ENCODE measurements at regions not wholly inside any gene's neighbourhood (a gene's known extent, or its start where the extent isn't known, plus 50 kb on each side); places are given as distances from the start of the nearest gene placed in this dataset.

DNA sequence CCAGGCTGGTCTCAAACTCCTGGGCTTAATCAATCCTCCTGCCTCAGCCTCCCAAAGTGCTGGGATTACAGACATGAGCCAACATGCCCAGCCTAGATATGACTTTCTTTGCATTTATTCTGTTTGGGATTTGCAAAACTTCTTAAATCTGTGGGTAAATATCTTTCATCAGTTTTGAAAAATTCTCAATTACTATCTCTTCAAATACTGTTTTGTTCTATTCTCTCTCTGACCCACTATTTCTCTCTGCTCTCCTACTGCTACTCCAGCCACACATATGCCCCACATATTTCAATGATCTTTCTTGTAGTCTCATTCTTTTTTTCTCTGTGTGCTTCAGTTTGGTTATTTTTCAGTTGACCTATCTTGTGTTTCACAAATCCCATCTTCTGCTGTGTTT, 205.1 kb downstream of the CHIC2 start:
- DNase-seq (ENCODE audit: low read depth in 1 of 2, low spot score in 1 of 2): no peak
- TF ChIP-seq POLR2AphosphoS5 (IDR thresholded peaks at IDR 0.05; ENCODE audit: low read depth) (no peak), SPI1 (IDR thresholded peaks at IDR 0.05; ENCODE audit: borderline replicate concordance, low read depth) (no peak), GABPA (IDR thresholded peaks at IDR 0.05; ENCODE audit: low read depth) (no peak)
- TF ChIP-seq, protein P1, sequence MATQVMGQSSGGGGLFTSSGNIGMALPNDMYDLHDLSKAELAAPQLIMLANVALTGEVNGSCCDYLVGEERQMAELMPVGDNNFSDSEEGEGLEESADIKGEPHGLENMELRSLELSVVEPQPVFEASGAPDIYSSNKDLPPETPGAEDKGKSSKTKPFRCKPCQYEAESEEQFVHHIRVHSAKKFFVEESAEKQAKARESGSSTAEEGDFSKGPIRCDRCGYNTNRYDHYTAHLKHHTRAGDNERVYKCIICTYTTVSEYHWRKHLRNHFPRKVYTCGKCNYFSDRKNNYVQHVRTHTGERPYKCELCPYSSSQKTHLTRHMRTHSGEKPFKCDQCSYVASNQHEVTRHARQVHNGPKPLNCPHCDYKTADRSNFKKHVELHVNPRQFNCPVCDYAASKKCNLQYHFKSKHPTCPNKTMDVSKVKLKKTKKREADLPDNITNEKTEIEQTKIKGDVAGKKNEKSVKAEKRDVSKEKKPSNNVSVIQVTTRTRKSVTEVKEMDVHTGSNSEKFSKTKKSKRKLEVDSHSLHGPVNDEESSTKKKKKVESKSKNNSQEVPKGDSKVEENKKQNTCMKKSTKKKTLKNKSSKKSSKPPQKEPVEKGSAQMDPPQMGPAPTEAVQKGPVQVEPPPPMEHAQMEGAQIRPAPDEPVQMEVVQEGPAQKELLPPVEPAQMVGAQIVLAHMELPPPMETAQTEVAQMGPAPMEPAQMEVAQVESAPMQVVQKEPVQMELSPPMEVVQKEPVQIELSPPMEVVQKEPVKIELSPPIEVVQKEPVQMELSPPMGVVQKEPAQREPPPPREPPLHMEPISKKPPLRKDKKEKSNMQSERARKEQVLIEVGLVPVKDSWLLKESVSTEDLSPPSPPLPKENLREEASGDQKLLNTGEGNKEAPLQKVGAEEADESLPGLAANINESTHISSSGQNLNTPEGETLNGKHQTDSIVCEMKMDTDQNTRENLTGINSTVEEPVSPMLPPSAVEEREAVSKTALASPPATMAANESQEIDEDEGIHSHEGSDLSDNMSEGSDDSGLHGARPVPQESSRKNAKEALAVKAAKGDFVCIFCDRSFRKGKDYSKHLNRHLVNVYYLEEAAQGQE (IDR thresholded peaks at IDR 0.05; ENCODE audit: insufficient replicate concordance, low read depth): no peak
- TF ChIP-seq, protein P2, sequence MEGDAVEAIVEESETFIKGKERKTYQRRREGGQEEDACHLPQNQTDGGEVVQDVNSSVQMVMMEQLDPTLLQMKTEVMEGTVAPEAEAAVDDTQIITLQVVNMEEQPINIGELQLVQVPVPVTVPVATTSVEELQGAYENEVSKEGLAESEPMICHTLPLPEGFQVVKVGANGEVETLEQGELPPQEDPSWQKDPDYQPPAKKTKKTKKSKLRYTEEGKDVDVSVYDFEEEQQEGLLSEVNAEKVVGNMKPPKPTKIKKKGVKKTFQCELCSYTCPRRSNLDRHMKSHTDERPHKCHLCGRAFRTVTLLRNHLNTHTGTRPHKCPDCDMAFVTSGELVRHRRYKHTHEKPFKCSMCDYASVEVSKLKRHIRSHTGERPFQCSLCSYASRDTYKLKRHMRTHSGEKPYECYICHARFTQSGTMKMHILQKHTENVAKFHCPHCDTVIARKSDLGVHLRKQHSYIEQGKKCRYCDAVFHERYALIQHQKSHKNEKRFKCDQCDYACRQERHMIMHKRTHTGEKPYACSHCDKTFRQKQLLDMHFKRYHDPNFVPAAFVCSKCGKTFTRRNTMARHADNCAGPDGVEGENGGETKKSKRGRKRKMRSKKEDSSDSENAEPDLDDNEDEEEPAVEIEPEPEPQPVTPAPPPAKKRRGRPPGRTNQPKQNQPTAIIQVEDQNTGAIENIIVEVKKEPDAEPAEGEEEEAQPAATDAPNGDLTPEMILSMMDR (IDR thresholded peaks at IDR 0.05; ENCODE audit: insufficient read depth, low read length): no peak
- no peak overlapping the region for H3K4me3 ChIP-seq (replicated peaks; ENCODE audit: insufficient read depth, low read length)
- no peaks in the 10 kb centered on the region for H3K27me3 ChIP-seq (ENCODE audit: insufficient read depth, poor library complexity, severe bottlenecking)
- H3K27ac ChIP-seq (replicated peaks): no peak overlapping the region

DNA sequence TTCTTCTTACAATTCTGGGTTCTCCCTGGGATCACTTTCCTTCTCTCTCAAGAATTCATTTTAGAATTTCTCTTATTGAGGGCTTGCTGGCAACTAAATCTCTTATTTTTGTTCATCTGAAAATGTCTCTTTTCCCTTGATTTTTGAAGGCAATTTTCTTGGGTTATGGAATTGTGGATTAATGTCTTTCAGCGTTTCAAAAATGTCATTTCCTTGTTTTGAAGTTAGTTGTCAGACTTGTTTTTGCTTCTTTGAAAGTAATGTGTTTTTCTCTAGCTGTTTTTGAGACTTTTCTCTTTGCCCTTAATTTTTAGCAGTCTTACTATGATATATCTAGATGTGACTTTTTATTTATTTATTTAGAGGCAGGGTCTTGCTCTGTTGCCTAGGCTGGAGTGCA, 205.7 kb downstream of the CHIC2 start:
- Histone ChIP-seq H3K27me3 (ENCODE audit: insufficient read depth, poor library complexity, severe bottlenecking) (no peaks in the 10 kb centered on the region), H3K4me3 (replicated peaks; ENCODE audit: insufficient read depth, low read length) (no peak overlapping the region), H3K27ac (replicated peaks) (no peak overlapping the region)
- TF ChIP-seq GABPA (IDR thresholded peaks at IDR 0.05; ENCODE audit: low read depth) (no peak), POLR2AphosphoS5 (IDR thresholded peaks at IDR 0.05; ENCODE audit: low read depth) (no peak), SPI1 (IDR thresholded peaks at IDR 0.05; ENCODE audit: borderline replicate concordance, low read depth) (no peak)
- TF ChIP-seq, protein P1 (IDR thresholded peaks at IDR 0.05; ENCODE audit: insufficient replicate concordance, low read depth): no peak
- TF ChIP-seq, protein P2 (IDR thresholded peaks at IDR 0.05; ENCODE audit: insufficient read depth, low read length): no peak
- DNase-seq (ENCODE audit: low read depth in 1 of 2, low spot score in 1 of 2): no peak

GRCh38 chr4:53855581-53856250, 208.7 kb downstream of the CHIC2 start:
- no peak for TF ChIP-seq SPI1 (IDR thresholded peaks at IDR 0.05; ENCODE audit: borderline replicate concordance, low read depth)
- no peak for TF ChIP-seq POLR2AphosphoS5 (IDR thresholded peaks at IDR 0.05; ENCODE audit: low read depth)
- TF ChIP-seq, protein P2 (IDR thresholded peaks at IDR 0.05; ENCODE audit: insufficient read depth, low read length): no peak
- TF ChIP-seq, protein P1 (IDR thresholded peaks at IDR 0.05; ENCODE audit: insufficient replicate concordance, low read depth): no peak
- no peak for TF ChIP-seq GABPA (IDR thresholded peaks at IDR 0.05; ENCODE audit: low read depth)
- no peak overlapping the region for H3K4me3 ChIP-seq (replicated peaks; ENCODE audit: insufficient read depth, low read length)
- DNase-seq (ENCODE audit: low read depth in 1 of 2, low spot score in 1 of 2): peak in 1 of 2 experiments; percentile 0
- no peak overlapping the region for H3K27ac ChIP-seq (replicated peaks)
- H3K27me3 ChIP-seq (ENCODE audit: insufficient read depth, poor library complexity, severe bottlenecking): no peaks in the 10 kb centered on the region
